CD4-positive, alpha-beta T cell treated with Interferon alpha-2 for 1 hour (primary cell): ENCODE measurements at regions not wholly inside any gene's neighbourhood (a gene's known extent, or its start where the extent isn't known, plus 50 kb on each side); places are given as distances from the start of the nearest gene placed in this dataset.

Experiments used
- DNase-seq, 2 donors: peaks; one replicate each; pipeline ENCODE4 v3.0.0-alpha.2; 2020 to 2022

DNA sequence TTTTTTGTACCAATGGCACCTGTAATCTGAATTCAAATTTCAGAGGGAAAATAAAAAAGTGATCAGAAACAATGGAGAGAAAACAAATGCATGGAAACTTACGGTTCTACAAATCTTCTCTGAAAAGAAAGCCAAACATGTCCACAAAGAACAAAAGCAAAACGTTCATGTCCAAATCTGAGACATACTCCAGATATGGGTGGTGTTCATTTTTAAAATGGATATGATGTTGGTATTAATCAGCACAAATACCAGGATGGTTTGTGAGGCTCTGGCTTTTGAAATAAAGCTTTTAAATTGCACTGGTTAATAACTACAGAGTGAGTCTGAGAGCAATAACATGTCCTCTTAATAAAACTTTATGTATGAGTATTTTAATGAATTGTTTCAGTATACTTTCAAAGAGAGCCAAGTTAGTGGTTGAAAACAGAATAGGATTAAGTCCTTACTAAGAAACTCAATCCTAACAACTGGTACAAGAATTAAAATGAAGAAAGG lies 366.4 kb downstream of the INHBA start:
- DNase-seq, result no peak

GRCh38 chr7:41334071-41334862 lies 368.6 kb downstream of the INHBA start:
- DNase-seq, result no peak

DNA sequence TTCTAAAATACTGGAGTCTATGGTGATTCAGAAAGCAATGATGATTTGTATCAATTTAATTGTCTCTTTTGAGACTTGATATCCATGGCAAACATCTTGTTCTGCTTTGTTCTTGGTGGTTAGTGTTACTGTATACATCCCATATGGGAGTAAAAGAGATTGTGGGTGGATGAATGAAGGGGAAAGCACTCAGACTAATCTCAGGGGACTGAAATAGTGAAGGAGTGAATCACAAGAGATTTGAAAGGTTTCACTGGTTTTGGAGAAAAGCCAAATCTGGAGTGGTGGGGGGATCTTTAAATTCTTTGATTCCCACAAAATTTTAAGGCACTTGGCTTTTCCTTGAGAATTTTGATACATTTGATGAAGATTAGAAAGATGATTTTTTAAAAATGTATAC lies 369.4 kb downstream of the INHBA start:
- DNase-seq, result no peak

- DNase-seq, result no peak
These were observed 371.7 kb downstream of the INHBA start for GRCh38 chr7:41331194-41331593.

DNA sequence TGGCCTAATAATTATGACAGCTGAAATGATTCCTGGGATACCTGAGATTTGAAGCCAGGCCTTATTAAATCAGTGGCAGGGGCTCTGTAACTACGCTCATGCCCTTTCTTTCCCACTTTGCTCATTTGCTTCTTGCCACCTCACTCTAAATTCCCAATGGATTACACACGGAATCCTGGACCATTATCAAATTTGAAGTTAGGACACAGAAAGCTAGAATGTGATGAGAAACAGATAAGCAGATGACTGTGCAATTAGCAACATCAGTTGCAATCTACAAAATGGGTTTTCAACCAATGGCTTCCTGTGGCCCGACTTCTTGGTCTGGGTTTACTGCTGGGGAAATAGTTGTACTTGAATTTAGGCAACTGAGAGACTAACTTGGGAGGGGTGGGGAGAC lies 374.3 kb downstream of the INHBA start:
- DNase-seq, result no peak

DNA sequence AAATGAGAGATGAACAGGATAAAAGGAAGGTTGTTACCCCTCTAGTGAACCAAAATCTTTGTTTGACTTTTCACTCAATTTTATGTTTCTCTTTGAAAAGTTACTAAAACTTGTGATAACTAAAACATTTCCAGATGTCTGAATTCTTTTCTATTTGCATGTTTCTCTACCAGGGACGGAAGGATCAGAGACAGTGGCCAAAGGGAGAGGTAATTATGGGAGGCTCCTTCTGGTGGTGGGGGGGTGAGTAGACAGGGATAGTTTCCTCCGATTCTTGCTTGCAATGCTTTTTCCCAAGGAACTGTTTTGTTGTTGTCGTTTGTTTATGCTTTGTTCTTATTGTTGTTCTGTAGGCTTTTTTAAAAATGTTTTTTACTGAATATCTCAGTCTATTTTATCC lies 374.8 kb downstream of the INHBA start:
- no peak for DNase-seq

- no peak for DNase-seq
These were observed 376.3 kb downstream of the INHBA start for GRCh38 chr7:41326616-41327015.

DNA sequence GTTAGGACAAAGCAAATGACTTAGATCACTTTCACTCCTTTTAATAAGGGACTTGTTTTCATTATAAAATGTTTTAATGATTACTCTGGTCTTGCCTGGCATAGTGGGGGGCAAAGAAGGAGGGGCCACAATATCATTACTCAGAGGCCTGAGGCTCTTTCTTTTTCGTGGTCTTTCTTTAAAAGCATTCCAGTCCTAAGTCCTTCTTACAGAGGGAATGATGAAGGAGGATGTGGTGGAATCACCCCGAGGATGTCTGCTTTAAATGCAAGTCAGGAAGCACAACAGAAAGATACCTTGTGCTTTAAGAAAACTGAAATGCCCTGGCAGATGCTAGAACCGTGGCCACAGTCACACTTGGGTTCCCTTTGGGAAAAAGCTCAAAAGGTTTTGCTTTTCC lies 379.1 kb downstream of the INHBA start:
- DNase-seq, result no peak

- DNase-seq, result no peak
These were observed 383.3 kb downstream of the INHBA start for GRCh38 chr7:41319581-41319980.

GRCh38 chr7:41316410-41316809 lies 386.5 kb downstream of the INHBA start:
- no peak for DNase-seq

GRCh38 chr7:41315764-41316163 lies 387.1 kb downstream of the INHBA start:
- DNase-seq, result no peak

DNA sequence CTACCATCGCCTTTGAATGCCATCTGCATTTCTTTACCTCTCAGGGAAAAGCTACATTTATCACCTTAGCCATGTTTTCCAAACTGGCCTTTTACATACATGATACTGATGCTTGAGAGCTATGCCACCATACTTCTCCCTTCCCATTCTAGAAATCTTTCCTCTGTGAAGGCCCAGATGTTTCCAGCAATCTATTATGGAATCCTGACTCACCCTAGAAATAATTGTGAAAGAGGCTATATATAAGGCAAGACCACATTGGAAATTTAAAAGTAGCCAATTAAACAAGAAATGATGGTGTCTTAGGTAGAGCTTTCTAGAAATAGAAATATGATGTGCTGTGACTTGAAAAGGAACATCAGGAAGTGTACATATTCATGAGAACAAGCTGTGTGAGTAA lies 389.7 kb downstream of the INHBA start:
- no peak for DNase-seq

DNA sequence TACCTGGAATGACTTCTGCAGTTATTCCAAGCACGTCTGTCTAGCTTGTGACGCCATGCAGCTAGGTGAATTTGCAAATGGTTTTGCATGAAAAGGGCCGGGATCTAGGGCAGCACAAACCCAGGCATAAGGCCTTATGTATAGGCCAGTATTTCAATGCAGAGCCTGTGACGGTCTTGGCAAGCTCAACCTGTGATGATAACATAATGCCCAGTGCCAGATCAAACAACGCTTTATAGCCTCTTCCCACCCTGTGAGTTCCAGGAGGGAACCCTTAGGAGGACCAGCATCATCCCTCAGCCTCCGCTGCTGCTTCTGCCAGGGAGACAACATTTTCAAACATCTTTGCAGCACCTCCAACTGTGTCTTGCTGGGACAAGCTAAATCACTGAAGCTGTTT lies 390.7 kb downstream of the INHBA start:
- no peak for DNase-seq

- no peak for DNase-seq
These were observed 391.6 kb downstream of the INHBA start for GRCh38 chr7:41311301-41311700.

DNA sequence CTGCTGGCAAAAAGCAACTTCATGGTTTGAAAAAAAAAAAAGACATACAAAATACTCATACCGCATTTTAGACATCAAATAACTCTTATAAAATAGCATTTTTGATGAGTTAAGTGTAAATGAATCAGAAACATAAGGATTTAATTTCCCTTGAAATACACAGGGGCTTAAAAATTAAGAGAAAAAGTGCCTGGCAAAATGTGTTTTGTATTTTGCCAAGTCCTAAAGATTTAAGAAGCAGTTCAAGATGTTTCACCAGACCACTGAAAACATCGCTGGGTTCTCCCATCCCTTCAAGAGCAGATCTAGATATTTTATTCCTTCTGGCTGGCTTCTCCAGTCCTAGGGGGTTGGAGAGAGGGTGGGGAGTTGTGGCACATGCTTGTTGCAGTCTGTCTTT lies 396.4 kb downstream of the INHBA start:
- no peak for DNase-seq

DNA sequence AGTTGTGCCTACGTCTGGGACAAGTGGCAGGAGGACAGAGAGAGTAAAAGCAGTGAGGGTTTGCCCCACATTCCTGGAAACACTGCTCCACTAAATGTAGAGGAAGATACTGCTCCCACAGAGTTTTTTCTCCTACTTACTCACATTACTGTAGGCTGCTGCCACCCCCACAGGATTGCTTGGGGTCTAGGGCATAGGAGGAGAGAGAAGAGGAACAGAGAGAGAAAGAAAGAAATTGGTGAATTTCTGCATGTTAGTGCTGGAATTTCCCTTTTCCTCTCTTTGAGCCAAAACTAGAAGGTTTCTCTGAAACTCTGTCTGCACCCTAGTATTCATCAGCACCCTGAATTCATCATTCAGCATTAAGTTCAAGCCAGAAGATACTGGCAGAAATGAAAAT lies 397.9 kb downstream of the INHBA start:
- DNase-seq, result no peak

GRCh38 chr7:41303709-41304108 lies 399.2 kb downstream of the INHBA start:
- DNase-seq, result no peak

DNA sequence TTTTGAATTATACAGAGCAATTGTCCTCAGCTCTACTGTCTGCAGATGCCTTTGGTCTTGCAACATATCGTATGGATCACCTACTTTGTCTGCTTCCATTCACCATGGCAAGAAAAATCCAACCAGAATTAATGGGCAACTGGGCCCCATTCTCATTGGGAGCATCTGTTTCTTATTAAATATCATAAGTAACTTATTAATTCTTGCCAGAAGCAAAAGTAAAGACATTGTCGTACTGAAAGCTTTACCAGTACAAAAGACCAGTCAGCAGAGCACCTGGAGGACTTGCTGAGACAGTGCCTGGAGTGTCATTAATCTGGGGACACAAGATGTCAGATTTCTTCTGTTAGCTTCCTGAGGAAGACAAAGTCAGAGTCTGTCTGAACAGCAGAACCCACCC lies 404.5 kb downstream of the INHBA start:
- no peak for DNase-seq

DNA sequence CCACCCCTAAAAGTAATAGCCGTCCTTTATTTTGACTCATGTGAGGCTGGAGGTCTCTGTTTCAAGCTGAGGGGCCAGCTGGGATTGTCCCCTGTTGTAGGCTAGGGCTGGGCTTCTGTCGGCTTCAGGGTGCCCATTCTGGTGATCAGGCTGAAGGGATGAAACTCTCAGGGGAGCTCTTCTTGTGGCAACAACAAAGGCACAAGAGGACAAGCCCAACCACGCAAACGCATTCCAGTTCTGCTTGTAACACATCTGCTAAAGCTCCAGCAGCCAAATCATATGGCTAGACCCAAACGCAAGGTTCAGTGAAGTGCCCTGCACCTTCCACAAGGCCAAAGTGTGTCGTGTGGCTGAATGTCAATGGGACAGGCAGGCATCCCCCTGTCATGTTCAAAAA lies 405.7 kb downstream of the INHBA start:
- DNase-seq, result no peak

- DNase-seq, result no peak
These were observed 407.5 kb downstream of the INHBA start for GRCh38 chr7:41295455-41295815.

DNA sequence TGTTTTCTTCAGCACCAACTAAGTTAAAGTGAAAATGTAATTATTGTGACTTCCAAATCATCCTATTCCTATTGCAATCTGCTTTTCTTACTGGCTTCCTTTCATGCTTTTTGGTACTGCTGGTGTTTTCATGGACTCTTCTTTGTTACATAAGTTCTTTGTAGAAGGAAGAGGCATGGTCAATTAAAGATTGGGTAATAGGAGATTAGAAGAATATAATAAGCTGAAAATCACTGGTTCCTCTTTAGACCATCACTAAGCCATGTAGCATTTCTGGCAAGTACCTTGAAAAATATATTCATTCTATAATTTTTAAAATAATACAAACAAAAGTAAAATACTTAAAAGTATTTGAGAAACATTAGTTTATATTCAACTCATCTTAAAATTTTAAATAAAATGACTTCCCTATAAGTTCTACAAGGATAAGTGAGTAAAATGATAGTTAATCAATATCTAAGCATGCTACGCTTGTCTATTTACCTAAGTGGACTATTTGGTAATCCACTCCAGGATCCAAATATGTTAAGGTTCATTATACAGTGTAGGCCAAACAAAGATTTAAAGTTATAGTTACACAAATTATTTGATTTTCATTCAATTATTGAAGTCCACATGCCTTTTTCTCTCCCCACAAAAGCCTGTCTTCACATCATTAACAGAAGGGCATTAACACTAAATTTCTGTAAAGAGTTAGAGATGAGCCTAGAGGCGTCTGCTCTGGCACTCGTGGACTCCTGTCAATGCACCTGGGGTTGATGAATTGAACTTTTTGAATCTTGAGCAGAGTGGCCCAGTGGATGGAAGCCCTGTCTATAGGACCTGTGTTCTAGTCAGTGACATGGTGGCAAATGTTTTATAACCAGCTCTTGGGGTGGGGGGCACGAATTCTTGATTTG lies 408.1 kb downstream of the INHBA start:
- DNase-seq, result no peak

- DNase-seq, result no peak
These were observed 410.4 kb downstream of the INHBA start for GRCh38 chr7:41292487-41292886.

DNA sequence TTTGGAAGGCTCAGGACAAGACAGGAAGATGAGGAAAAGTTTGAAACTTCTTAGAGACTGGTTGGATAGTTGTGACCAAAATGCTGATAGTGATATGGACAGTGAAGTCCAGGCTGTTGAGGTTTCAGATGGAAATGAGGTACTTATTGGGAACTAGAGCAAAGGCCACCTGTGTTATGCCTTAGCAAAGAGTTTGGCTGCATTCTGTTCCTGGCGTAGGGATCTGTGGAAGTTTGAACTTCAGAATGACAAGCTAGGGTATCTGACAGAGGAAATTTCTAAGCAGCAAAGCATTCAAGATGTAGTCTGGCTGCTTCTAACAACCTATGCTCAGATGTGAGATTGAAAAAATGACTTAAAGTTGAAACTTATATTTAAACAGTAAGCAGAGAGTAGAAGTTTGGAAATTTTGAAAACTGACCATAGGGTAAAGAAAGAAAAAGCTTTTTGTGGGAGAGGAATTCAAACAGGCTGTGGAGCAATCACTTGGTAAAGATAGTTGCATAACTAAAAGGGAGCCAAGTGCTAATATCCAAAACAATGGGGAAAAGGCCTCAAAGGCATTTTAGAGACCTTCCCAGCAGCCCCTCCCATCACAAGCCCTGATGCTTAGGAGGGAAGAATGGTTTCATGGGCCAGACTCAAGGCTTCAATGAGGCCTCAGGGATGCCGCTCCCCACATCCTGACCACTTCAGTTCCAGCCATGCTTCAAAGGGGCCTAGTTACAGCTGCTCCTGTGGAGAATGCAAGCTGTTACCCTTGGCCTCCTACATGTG lies 415.1 kb downstream of the INHBA start:
- no peak for DNase-seq
